BLaER1 (cell line): ENCODE measurements at regions not wholly inside any gene's neighbourhood (a gene's known extent, or its start where the extent isn't known, plus 50 kb on each side); places are given as distances from the start of the nearest gene placed in this dataset.

Experiments
- H3K27ac ChIP-seq: shearing (Covaris generic); formaldehyde crosslinking; 2 replicates; pipeline ENCODE4 v1.8.1; 2022
- H3K27me3 ChIP-seq: shearing (Covaris generic); formaldehyde crosslinking; 2 replicates; pipeline ENCODE4 v1.8.1; 2022
- H3K36me3 ChIP-seq: shearing (Covaris generic); formaldehyde crosslinking; 2 replicates; pipeline ENCODE4 v1.8.1; 2022
- H3K4me1 ChIP-seq: shearing (Covaris generic); formaldehyde crosslinking; 2 replicates; pipeline ENCODE4 v1.8.1; 2022
- H3K4me2 ChIP-seq: shearing (Covaris generic); formaldehyde crosslinking; 2 replicates; pipeline ENCODE4 v1.8.1; 2022
- H3K4me3 ChIP-seq: shearing (Covaris generic); formaldehyde crosslinking; 2 replicates; pipeline ENCODE4 v1.8.1; 2022
- H3K9ac ChIP-seq: shearing (Covaris generic); formaldehyde crosslinking; 2 replicates; pipeline ENCODE4 v1.8.1; 2022
- H3K9me3 ChIP-seq: shearing (Covaris generic); formaldehyde crosslinking; 2 replicates; pipeline ENCODE4 v1.8.1; 2022
- H4K20me1 ChIP-seq: shearing (Covaris generic); formaldehyde crosslinking; 2 replicates; pipeline ENCODE4 v1.8.1; 2022
- Cebpa-rat ChIP-seq: shearing (Covaris generic); IDR thresholded peaks from 2 replicates; pipeline ENCODE4 v1.8.1; 2022

DNA sequence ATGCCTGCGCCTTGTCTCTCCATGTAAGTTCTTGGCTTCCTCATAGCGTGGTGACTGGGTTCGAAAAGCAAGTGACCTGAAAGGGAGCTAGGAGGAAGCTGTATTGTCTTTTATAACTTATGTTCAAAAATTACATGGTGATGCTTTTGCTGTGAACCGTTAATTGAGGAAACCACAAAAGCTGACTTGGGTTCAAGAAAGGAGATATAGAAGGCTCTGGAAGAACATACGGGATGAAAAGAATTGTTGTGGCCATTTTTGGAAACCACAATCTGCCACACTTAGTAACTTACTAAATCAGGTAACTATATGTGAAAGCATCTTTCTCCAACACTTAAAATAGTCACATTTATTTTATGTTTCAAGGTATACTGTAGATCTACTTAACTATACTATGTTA lies 177.0 kb upstream of the RBMS1 start:
- Histone ChIP-seq H3K27ac (no peak overlapping the region; the same call in 1 of the 2 replicates), H3K36me3 (no peaks in the 10 kb centered on the region), H3K9ac (no peak overlapping the region), H3K4me3 (no peak overlapping the region), H3K27me3 (no peaks in the 10 kb centered on the region), H3K4me2 (peak overlapping the region; percentile 53), H3K9me3 (no peaks in the 10 kb centered on the region), H4K20me1 (no peaks in the 10 kb centered on the region), H3K4me1 (peaks cover 30% of the 10 kb centered on the region)
- TF ChIP-seq Cebpa-rat = no peak

DNA sequence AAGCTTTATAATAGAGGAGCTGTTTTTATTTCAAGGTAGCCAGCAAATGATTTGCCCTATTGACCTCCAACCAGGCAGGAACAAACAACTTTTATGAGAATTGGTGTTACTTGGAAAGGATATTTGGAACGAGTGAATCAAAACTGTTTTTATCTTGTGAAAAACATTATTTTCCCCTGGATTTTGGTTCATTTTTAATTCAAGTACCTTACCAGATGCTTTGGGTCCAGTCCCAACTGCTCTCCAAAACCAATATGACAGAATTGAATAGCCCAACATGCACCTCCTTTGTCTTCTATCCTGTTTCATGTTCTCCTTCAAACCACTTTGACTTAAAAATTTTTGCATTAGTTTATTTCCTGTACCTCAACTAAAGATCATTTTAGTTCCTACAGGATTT lies 178.6 kb upstream of the RBMS1 start:
- Histone ChIP-seq H3K9me3 (no peaks in the 10 kb centered on the region), H3K27me3 (no peaks in the 10 kb centered on the region), H3K4me2 (no peak overlapping the region), H3K9ac (no peak overlapping the region), H3K27ac (no peak overlapping the region), H3K4me1 (peaks cover 14% of the 10 kb centered on the region), H3K4me3 (no peak overlapping the region), H3K36me3 (no peaks in the 10 kb centered on the region), H4K20me1 (no peaks in the 10 kb centered on the region)
- no peak for TF ChIP-seq Cebpa-rat

DNA sequence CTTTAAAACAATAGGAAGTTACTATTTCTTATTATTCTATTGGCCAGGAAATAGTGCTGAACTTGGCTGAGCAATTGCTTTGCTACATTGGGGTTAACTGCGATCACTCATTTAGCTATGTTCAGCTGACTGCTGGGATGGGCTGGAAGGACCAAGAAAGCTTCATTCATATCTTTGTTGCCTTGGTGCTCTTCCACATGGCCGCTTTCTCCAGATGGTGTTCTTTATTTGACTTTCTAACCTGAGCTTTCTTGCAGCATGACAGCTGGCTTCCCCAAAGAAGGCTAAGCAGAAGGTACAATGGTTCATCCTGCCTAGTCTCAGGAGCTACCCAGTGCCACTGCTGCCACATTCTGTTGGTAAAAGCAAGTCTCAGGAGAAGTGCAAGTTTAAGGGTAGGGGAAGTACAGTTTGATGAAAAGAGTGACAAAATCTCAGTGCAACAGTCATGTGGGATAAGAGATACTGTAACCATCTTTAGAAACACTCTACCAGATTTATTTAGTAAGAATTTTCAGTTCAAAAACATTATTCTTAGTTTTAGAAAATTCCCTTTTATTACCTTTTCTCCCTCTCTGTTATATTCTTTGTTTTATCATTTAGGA lies 180.6 kb upstream of the RBMS1 start:
- no peaks in the 10 kb centered on the region for H4K20me1 ChIP-seq
- no peak for TF ChIP-seq Cebpa-rat
- H3K4me2 ChIP-seq = no peak overlapping the region
- H3K9ac ChIP-seq = no peak overlapping the region
- H3K27me3 ChIP-seq = no peaks in the 10 kb centered on the region
- H3K27ac ChIP-seq = no peak overlapping the region
- H3K36me3 ChIP-seq = no peaks in the 10 kb centered on the region
- no peaks in the 10 kb centered on the region for H3K9me3 ChIP-seq
- peaks cover 14% of the 10 kb centered on the region for H3K4me1 ChIP-seq
- H3K4me3 ChIP-seq = no peak overlapping the region

DNA sequence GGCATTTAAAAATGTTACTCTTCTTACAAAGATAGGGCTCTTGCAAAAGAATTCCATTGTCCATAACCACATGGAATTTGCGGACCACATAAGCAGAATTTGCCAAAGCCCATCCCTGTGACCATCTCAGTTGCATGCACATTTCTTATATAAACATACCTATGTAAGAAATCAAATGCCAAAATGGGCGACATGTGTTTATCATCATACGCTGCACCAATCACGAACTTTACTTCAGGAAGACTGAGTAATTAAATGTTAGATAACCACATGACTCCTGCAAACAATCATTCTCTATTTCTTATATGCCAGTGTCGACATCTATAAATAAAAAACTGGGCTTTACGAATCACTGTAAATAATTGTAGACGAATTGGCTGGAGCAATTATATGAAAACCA lies 186.1 kb upstream of the RBMS1 start:
- TF ChIP-seq Cebpa-rat = no peak
- Histone ChIP-seq H3K4me1 (no peaks in the 10 kb centered on the region), H3K27ac (no peak overlapping the region)

DNA sequence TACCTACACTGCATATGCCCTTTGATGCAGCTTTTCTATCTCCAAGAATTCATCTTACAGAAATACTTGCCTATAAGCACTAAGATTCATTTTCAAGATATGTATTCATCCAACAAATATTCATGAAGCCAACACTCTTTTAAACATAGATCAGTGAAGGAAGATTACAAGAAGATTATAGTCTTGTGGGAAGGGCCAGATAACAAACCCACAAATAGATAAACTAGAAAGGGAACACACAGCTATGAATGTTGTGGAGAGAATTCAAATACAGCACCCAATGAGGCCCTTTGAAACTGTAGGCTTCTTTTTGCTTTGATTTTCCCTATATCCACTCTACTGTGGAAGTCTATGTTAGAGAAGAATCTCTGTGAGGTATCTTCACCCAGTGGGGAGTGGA lies 186.7 kb upstream of the RBMS1 start:
- Histone ChIP-seq H3K4me1 (no peaks in the 10 kb centered on the region), H3K27ac (no peak overlapping the region), H3K36me3 (no peaks in the 10 kb centered on the region), H3K4me3 (no peak overlapping the region), H3K9ac (no peak overlapping the region), H3K9me3 (no peaks in the 10 kb centered on the region), H4K20me1 (no peaks in the 10 kb centered on the region), H3K27me3 (no peaks in the 10 kb centered on the region), H3K4me2 (no peak overlapping the region)
- TF ChIP-seq Cebpa-rat = no peak

More for the DNA sequence above, 186.1 kb upstream of the RBMS1 start:
- H3K4me2 ChIP-seq = no peak overlapping the region
- no peak overlapping the region for H3K4me3 ChIP-seq
- no peaks in the 10 kb centered on the region for H4K20me1 ChIP-seq
- no peaks in the 10 kb centered on the region for H3K9me3 ChIP-seq
- H3K27me3 ChIP-seq = no peaks in the 10 kb centered on the region
- H3K36me3 ChIP-seq = no peaks in the 10 kb centered on the region
- no peak overlapping the region for H3K9ac ChIP-seq

DNA sequence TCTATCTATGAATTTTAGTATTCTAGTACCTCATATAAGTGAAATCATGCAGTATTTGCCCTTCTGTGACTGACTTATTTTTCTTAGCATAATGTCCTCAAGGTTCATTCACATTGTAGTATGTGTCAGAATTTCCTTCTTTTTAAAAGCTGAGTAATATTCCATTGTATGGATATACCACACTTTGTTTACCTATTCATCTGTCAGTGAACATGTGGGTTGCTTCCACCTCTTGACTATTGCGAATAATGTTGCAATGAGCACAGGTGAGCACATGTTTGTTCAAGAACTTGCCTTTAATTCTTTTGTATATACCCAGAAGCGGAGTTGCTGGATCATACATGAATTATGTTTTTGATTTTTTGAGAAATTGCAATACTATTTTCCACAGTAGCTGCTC lies 187.4 kb upstream of the RBMS1 start:
- H3K9me3 ChIP-seq = no peaks in the 10 kb centered on the region
- H3K4me1 ChIP-seq = no peaks in the 10 kb centered on the region
- no peak overlapping the region for H3K4me3 ChIP-seq
- no peak overlapping the region for H3K4me2 ChIP-seq
- H3K9ac ChIP-seq = no peak overlapping the region
- no peaks in the 10 kb centered on the region for H3K27me3 ChIP-seq
- no peaks in the 10 kb centered on the region for H4K20me1 ChIP-seq
- no peaks in the 10 kb centered on the region for H3K36me3 ChIP-seq
- H3K27ac ChIP-seq = no peak overlapping the region
- TF ChIP-seq Cebpa-rat = no peak

DNA sequence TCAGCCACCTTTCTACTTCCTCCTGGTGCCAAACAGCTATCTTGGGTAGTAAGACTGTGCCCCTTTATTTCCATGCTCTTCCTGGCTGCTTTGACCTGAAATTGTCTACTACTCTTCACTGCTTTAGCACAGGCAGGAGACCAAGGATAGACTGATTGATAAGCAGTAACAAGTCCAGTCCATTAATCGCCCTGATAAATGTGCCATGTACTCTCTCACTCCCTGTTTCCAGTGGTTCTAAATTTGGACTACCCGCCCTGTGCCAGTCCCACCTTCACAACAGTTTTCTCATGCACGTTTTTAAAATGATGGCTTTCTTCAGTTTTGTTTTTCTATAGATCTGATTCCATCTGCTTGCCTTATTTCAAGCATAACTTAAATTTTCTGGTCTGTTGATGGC lies 189.6 kb upstream of the RBMS1 start:
- H3K9ac ChIP-seq = no peak overlapping the region
- no peak for TF ChIP-seq Cebpa-rat
- no peaks in the 10 kb centered on the region for H3K4me1 ChIP-seq
- H3K27me3 ChIP-seq = no peaks in the 10 kb centered on the region
- H3K4me2 ChIP-seq = no peak overlapping the region
- no peaks in the 10 kb centered on the region for H3K9me3 ChIP-seq
- no peak overlapping the region for H3K4me3 ChIP-seq
- no peaks in the 10 kb centered on the region for H4K20me1 ChIP-seq
- H3K27ac ChIP-seq = no peak overlapping the region
- no peaks in the 10 kb centered on the region for H3K36me3 ChIP-seq

DNA sequence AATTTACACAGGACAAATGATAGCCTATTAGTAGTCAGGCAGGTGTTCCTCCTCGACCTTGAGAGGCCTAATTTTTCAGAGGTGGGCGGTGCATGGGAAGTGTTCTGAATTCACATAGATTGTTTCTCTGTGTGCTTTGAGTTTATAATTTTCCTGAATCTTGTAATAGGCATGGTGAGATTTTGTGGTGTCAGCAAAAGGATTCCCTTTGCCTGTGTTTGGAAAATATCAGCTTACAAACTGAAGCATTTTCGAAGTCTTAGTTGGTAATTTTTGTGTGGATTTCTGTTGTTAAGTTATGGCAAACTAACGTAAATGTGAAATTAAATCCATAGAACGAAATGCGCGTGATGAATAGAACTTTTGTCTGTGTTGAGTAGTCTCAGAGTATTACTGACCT lies 194.0 kb upstream of the RBMS1 start:
- H3K36me3 ChIP-seq = no peaks in the 10 kb centered on the region
- H4K20me1 ChIP-seq = no peaks in the 10 kb centered on the region
- H3K4me2 ChIP-seq = no peak overlapping the region
- H3K9ac ChIP-seq = no peak overlapping the region
- no peak for TF ChIP-seq Cebpa-rat
- H3K4me1 ChIP-seq = no peaks in the 10 kb centered on the region
- no peaks in the 10 kb centered on the region for H3K27me3 ChIP-seq
- no peak overlapping the region for H3K27ac ChIP-seq
- no peak overlapping the region for H3K4me3 ChIP-seq
- H3K9me3 ChIP-seq = no peaks in the 10 kb centered on the region

DNA sequence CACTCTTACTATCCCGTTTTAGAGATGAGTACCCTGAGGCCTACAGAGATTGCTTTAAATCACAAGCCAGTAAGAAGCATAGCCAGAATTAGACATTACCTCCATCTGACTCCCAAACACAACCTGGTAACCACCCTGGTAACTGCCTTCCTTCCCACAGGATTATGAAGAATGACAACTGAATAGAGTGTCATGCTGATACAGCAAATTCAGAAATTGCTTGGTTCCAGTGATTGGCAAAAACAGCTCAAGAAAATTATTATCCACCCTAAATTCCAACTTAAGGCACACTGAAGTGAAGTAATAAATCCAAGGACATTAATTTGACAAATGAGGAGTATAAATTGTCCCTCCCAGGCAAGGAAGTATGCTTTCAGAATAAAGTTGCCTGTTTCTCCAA lies 195.8 kb upstream of the RBMS1 start:
- no peak overlapping the region for H3K4me2 ChIP-seq
- H3K36me3 ChIP-seq = no peaks in the 10 kb centered on the region
- no peak overlapping the region for H3K4me3 ChIP-seq
- H3K9me3 ChIP-seq = no peaks in the 10 kb centered on the region
- TF ChIP-seq Cebpa-rat = no peak
- no peak overlapping the region for H3K9ac ChIP-seq
- no peak overlapping the region for H3K27ac ChIP-seq
- no peaks in the 10 kb centered on the region for H4K20me1 ChIP-seq
- H3K27me3 ChIP-seq = no peaks in the 10 kb centered on the region
- no peaks in the 10 kb centered on the region for H3K4me1 ChIP-seq

DNA sequence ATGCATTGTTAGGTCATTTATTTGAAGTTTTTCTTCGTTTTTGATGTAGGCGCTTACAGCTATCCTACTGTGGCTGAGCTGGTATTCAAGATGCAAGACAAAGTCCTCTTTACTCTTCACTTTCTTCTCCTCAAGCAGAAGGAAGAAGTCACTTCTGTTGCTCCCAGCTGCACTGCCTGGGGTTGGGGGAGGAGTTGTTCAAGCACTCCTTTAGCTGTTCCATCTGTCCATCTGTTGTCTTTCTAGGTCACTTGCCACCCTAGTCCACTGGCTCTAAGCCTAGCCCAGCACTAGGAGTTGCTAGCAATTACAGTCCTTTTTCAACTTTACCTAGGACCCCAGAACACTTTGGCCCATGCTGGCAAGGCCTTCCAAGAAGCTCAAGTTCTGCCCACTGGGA lies 200.6 kb upstream of the RBMS1 start:
- H3K4me2 ChIP-seq = no peak overlapping the region

DNA sequence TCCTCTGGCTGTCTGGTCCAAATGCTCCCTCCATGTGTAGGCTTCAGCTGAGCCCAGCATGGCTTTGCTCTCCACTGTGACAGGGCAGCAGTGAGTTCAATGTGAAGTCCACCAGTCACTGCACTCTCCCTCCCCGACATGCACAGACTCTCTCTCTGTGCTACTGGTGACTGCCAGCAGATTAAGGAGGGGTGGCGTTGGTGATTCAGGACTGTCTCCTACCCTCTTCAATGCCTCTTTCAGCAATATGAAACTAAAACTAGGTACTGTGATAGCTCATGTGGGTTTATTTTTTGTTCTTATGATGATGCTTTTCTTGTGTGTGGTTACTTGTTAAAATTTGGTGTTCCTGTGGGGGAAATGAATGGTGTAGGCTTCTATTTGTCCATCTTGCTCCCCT lies 201.0 kb upstream of the RBMS1 start:
- H4K20me1 ChIP-seq = no peaks in the 10 kb centered on the region
- H3K4me3 ChIP-seq = no peak overlapping the region
- H3K9me3 ChIP-seq = no peaks in the 10 kb centered on the region
- H3K27ac ChIP-seq = no peak overlapping the region
- H3K27me3 ChIP-seq = no peaks in the 10 kb centered on the region
- no peaks in the 10 kb centered on the region for H3K4me1 ChIP-seq
- no peak overlapping the region for H3K9ac ChIP-seq
- no peak for TF ChIP-seq Cebpa-rat
- H3K36me3 ChIP-seq = no peaks in the 10 kb centered on the region
- no peak overlapping the region for H3K4me2 ChIP-seq

More for the DNA sequence above, 200.6 kb upstream of the RBMS1 start:
- Histone ChIP-seq H4K20me1 (no peaks in the 10 kb centered on the region), H3K27ac (no peak overlapping the region), H3K4me3 (no peak overlapping the region), H3K4me1 (no peaks in the 10 kb centered on the region), H3K9ac (no peak overlapping the region), H3K36me3 (no peaks in the 10 kb centered on the region), H3K9me3 (no peaks in the 10 kb centered on the region), H3K27me3 (no peaks in the 10 kb centered on the region)
- no peak for TF ChIP-seq Cebpa-rat
